OCI-LY1 (cell line): ENCODE measurements at regions not wholly inside any gene's neighbourhood (a gene's known extent, or its start where the extent isn't known, plus 50 kb on each side); places are given as distances from the start of the nearest gene placed in this dataset.

Experiments used
- EZH2 ChIP-seq: fragments of 200-600 bp; sonication (generic), shearing (Covaris generic); IDR thresholded peaks from 2 replicates; pipeline ENCODE4 v1.8.0; 2017; ENCODE audit warnings: borderline replicate concordance, mixed run types, mild to moderate bottlenecking, antibody characterized with exemption, low read length, moderate library complexity, mixed read lengths
- TF ChIP-seq, protein P1 (sequence below): fragments of 200-600 bp; sonication (generic), shearing (Covaris generic); IDR thresholded peaks from 2 replicates; pipeline ENCODE4 v1.5.1; 2017; ENCODE audit warnings: mild to moderate bottlenecking, antibody characterized with exemption, low read length, moderate library complexity, mixed read lengths

- no peak for TF ChIP-seq EZH2
- TF ChIP-seq, protein P1, sequence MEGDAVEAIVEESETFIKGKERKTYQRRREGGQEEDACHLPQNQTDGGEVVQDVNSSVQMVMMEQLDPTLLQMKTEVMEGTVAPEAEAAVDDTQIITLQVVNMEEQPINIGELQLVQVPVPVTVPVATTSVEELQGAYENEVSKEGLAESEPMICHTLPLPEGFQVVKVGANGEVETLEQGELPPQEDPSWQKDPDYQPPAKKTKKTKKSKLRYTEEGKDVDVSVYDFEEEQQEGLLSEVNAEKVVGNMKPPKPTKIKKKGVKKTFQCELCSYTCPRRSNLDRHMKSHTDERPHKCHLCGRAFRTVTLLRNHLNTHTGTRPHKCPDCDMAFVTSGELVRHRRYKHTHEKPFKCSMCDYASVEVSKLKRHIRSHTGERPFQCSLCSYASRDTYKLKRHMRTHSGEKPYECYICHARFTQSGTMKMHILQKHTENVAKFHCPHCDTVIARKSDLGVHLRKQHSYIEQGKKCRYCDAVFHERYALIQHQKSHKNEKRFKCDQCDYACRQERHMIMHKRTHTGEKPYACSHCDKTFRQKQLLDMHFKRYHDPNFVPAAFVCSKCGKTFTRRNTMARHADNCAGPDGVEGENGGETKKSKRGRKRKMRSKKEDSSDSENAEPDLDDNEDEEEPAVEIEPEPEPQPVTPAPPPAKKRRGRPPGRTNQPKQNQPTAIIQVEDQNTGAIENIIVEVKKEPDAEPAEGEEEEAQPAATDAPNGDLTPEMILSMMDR: no peak
These were observed 1463.9 kb downstream of the TBC1D22A start for GRCh38 chr22:48226026-48227013.
